AG04450 (cell line): ENCODE measurements at regions not wholly inside any gene's neighbourhood (a gene's known extent, or its start where the extent isn't known, plus 50 kb on each side); places are given as distances from the start of the nearest gene placed in this dataset.

Source experiments
- CTCF ChIA-PET: fragments of 300-600, 350-600 bp; formaldehyde crosslinking; extraction: SDS; loops from one replicate; lab custom pipeline; 2022; ENCODE audit warnings: antibody characterized with exemption, inconsistent platforms; lab: Charles Lee
- POLR2A ChIA-PET: fragments of 350-600 bp; formaldehyde crosslinking; extraction: SDS; loops from one replicate; lab custom pipeline; 2021; ENCODE audit warnings: antibody characterized with exemption, inconsistent platforms; lab: Yijun Ruan, JAX
- DNase-seq: peaks from one replicate; pipeline ENCODE4 v3.0.0-alpha.2; 2011; ENCODE audit warnings: low read depth, low spot score
- H3K27ac ChIP-seq: one replicate; pipeline ENCODE4 v1.5.1; 2012; ENCODE audit warnings: low read depth, low read length, control low read depth
- H3K27me3 ChIP-seq: one replicate; pipeline ENCODE4 v1.6.0; 2012; ENCODE audit warnings: low read length; ENCODE audit not compliant: control insufficient read depth, insufficient read depth
- H3K4me3 ChIP-seq: 2 replicates; pipeline ENCODE4 v1.5.1; 2011; ENCODE audit warnings: mild to moderate bottlenecking, low read depth, low read length, control low read depth
- H3K9me3 ChIP-seq: 2 replicates; pipeline ENCODE4 v1.5.1; 2012; ENCODE audit warnings: low read length; ENCODE audit not compliant: control insufficient read depth, insufficient read depth
- CTCF ChIP-seq: IDR thresholded peaks from 2 replicates; pipeline ENCODE4 v1.5.1; 2011; ENCODE audit warnings: low read depth, low read length, control low read depth, inconsistent platforms

- H3K27ac ChIP-seq, result no peak overlapping the region
- TF ChIP-seq CTCF, result no peak
- peaks cover 15% of the 10 kb centered on the region for H3K27me3 ChIP-seq
- no peak overlapping the region for H3K4me3 ChIP-seq
- DNase-seq, result no peak
- no peaks in the 10 kb centered on the region for H3K9me3 ChIP-seq
- CTCF ChIA-PET, result interaction anchor here (0.6 kb wide), 1 partner anchor 124 kb away, joined by 3 read pairs; no protein-coding TSS in a partner anchor
- POLR2A ChIA-PET, result no interaction called here
Measured at GRCh38 chr5:134063188-134063820, 51.2 kb upstream of the TCF7 start.

DNA sequence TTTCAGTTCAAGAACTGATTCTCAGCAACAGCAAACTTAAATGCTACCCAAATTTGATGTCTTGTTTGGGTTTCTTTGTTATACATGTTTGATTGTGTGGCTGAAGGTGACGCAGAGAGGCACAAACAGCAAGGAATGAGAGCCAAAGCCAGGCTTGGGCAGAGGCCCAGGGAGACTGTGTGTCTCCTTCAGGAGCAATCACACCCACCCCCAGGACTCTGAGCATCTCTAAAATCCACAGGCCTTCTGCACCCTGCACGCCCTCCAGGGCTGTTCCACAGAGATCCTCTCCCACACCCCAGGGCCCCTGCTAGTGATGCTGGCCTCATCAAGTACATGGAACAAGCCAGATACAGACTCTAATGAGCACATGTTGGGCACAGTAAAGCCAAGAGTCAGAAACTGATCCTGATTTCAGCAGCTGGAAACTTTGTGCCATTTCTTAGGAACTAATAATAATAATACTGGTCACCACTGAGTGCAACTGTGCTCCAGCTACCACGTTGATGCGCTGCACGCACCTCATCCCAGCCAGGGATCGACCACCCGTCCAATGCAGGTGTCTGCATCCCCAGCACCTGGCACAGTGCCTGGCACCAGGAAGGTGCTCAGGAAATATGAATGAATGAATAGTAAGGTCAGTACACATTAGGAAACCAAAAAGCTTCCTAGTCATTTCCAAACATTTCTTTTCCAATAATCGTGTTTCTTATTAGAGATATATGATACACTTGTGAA is 54.6 kb upstream of the TCF7 start:
- no peak overlapping the region for H3K4me3 ChIP-seq
- H3K27me3 ChIP-seq, result peaks cover 11% of the 10 kb centered on the region
- H3K27ac ChIP-seq, result no peak overlapping the region
- ChIA-PET CTCF (interaction anchor here (2.0 to 3.1 kb wide), 2 partner anchors 19 to 20 kb away, joined by 5 to 19 read pairs; no protein-coding TSS in a partner anchor), POLR2A (no interaction called here)
- DNase-seq, result no peak
- no peaks in the 10 kb centered on the region for H3K9me3 ChIP-seq
- TF ChIP-seq CTCF, result no peak

DNA sequence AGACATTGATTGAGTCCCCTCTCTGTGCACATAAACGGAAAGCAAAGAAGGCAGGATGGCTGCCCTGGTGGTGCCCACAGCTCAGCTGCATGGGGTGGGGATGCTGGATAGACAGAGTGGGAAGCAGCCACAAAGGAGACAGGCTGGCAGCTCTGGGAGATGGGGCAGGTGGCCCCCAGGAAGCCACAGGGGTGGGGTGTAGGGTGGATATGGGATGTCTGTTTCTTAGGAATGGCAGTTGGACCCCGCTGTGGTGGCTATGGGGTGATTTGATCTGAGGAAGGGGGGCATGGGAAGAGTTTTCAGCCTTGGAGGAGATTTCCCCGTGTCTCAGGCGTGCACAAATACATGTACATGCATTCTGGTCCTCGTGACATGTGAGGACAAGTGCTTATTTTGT is 50.2 kb upstream of the VDAC1 start:
- ChIA-PET CTCF (interaction anchor here (0.6 to 1.8 kb wide), 2 partner anchors 15 to 22 kb away, joined by 3 to 6 read pairs; no protein-coding TSS in a partner anchor), POLR2A (no interaction called here)
- no peak overlapping the region for H3K4me3 ChIP-seq
- no peak for DNase-seq
- no peak for TF ChIP-seq CTCF
- no peak overlapping the region for H3K27ac ChIP-seq
- no peaks in the 10 kb centered on the region; the same call in 1 of the 2 replicates for H3K9me3 ChIP-seq
- H3K27me3 ChIP-seq, result peaks cover 29% of the 10 kb centered on the region
